Lower leg skin (tissue), 3 donors: ENCODE measurements at regions not wholly inside any gene's neighbourhood (a gene's known extent, or its start where the extent isn't known, plus 50 kb on each side); places are given as distances from the start of the nearest gene placed in this dataset.

Experiments used
- POLR2A ChIP-seq, 2 donors: fragments of 450-650 bp; IDR thresholded peaks; one replicate each; pipeline ENCODE4 v1.6.1; 2016 to 2017; ENCODE audit warnings: antibody characterized with exemption in 2 of 2, mild to moderate bottlenecking in 1 of 2, moderate library complexity in 1 of 2
- TF ChIP-seq, protein P1 (sequence below), 3 donors: fragments of 450-650 bp; IDR thresholded peaks; one replicate each; pipeline ENCODE4 v1.5.1; 2016; ENCODE audit warnings: antibody characterized with exemption in 3 of 3, mild to moderate bottlenecking in 3 of 3, moderate library complexity in 2 of 3

GRCh38 chr5:135657536-135658305, 78.9 kb upstream of the CXCL14 start:
- TF ChIP-seq, protein P1, sequence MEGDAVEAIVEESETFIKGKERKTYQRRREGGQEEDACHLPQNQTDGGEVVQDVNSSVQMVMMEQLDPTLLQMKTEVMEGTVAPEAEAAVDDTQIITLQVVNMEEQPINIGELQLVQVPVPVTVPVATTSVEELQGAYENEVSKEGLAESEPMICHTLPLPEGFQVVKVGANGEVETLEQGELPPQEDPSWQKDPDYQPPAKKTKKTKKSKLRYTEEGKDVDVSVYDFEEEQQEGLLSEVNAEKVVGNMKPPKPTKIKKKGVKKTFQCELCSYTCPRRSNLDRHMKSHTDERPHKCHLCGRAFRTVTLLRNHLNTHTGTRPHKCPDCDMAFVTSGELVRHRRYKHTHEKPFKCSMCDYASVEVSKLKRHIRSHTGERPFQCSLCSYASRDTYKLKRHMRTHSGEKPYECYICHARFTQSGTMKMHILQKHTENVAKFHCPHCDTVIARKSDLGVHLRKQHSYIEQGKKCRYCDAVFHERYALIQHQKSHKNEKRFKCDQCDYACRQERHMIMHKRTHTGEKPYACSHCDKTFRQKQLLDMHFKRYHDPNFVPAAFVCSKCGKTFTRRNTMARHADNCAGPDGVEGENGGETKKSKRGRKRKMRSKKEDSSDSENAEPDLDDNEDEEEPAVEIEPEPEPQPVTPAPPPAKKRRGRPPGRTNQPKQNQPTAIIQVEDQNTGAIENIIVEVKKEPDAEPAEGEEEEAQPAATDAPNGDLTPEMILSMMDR (IDR thresholded peaks at IDR 0.05): no peak
- TF ChIP-seq POLR2A (IDR thresholded peaks at IDR 0.05): no peak
